Epidermal melanocyte (primary cell): ENCODE measurements at regions not wholly inside any gene's neighbourhood (a gene's known extent, or its start where the extent isn't known, plus 50 kb on each side); places are given as distances from the start of the nearest gene placed in this dataset.

Experiments
- DNase-seq: peaks from one replicate; pipeline ENCODE4 v3.0.0; 2011; ENCODE audit warnings: low spot score; ENCODE audit not compliant: insufficient read length

DNA sequence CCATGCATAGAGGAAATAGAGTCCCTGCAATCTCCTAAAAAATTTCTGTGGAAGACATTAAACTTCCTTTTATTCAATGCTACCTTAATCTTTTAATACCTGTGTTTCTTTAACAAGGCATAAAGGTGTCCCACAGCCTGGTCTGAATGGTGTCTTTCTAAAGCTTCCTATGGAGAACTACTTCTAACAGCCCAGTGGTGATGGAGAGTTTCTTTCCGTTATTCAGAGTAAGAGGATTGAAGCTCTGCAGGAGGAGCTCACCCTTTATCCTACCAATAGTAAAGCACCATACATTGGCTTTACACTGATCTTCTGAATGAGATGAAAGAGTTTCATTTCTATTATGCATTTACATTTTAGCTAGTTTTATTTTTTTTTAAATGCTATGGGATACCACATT lies 1362.4 kb upstream of the ADGRL3 start:
- no peak for DNase-seq

GRCh38 chr4:59838236-59838635 lies 1361.9 kb upstream of the ADGRL3 start:
- no peak for DNase-seq

DNA sequence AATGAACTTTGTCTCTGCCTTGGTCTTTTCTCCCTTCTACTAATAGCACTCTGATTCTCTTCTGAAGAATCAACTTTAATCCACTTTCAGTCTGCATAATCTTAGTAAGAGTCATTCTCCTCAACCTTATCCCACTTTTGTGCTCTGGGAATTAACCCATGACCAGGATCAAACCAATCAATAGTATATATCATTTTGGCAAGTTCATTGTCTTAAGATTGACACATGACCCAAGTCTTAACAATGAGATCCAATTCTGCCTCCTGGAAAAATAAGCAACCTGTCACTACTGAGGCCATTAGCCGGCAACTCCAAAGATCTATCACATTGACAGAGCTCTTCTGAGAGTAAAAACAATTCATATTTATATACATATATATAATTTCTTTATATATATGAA lies 1358.4 kb upstream of the ADGRL3 start:
- DNase-seq, result no peak

DNA sequence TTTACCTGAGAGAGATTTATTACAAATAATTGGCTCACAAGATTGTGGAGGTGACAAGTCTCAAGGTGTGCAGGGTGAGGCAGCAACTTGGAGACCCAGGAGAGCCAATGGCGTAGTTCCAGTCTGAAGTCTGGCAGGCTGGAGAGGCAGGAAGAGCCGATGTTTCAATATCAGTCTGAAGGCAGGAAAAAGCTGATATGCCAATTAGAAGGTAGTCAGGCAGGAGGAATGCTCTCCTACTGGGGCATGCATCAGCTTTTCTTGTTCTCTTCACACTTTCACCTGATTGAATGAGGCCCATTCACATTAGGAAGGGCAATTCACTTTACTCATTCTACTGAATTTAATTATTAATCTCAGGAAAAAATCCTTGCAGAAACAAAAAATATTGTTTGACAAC lies 1351.7 kb upstream of the ADGRL3 start:
- DNase-seq, result no peak

GRCh38 chr4:59855630-59856352 lies 1344.3 kb upstream of the ADGRL3 start:
- no peak for DNase-seq

- DNase-seq, result no peak
These were observed 1331.1 kb upstream of the ADGRL3 start for GRCh38 chr4:59869056-59869455.

DNA sequence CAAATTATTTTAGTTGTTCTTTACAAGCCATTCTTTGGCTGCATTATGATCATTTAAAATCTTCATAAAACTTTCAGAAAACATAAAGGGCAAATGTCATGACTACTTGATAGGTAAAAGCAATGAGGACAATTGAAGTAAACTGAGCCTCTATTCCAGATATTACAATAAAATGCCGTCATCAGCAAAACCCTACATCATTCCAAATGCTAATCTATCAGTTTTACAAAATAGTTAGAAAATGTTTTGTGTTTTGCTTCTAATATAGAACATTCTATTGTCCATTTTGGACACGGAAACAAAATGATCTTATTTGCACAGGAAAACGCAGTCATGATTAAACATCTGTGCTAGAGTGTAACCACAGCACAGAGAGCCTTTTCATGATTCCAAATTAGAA lies 1330.6 kb upstream of the ADGRL3 start:
- DNase-seq, result no peak

- DNase-seq, result no peak
These were observed 1318.5 kb upstream of the ADGRL3 start for GRCh38 chr4:59881632-59882031.

DNA sequence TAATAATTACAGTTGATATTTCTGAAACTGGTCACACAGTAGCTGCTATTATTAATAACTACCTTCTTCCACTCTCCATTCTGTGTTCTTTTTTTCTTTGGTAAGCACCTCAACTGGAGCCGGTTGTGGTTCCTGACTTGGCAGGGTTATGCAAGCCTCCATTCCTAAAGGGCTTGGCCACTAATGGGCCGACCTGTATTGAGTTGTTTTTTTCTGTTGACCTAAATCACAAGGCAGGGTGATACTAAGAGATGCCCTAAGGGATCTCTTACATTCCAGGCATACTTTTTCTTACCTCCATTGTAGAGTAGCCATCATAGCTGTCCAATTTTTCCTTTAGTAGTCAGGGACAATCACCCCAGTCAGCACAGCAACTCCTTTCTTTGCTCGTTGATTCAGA lies 1295.8 kb upstream of the ADGRL3 start:
- DNase-seq, result no peak

DNA sequence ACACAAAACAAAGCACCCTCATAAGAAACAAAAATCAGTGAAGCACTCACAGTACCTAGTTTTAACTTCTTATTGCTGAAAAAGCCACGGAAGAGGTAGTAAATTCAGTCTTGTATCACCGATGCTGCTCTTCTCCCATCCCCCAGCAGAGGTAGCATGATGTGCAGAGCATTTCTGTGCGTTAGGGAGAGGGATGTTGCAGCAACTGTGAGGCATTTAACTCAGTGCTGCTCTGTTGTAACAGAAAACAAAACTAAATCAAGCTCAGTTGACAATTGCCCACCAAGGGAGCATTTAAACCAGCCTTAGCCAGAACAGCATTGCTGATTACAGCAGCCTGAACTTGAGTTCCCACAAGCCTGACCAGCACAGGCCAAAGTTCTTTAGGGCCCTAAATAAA lies 1279.7 kb upstream of the ADGRL3 start:
- no peak for DNase-seq

DNA sequence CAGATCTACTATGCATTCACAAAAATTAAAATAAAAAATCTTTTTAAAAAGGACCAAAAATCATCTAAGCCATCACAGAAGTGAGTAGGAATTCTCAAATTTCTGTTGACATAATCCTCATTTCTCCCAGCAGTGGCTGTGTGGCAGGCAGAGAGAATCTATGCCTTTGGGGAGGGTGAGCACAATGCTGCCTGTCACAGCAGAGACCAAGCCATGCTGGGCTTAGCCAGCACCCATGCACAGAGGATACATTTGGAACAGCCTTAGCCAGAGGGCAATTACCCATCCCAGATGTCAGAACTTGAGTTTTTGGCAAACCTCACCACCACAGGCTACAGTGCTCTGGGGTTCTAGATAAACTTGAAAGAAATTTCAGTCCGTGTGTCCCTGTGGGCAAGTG lies 1274.8 kb upstream of the ADGRL3 start:
- no peak for DNase-seq

GRCh38 chr4:59936566-59936965 lies 1263.6 kb upstream of the ADGRL3 start:
- no peak for DNase-seq

DNA sequence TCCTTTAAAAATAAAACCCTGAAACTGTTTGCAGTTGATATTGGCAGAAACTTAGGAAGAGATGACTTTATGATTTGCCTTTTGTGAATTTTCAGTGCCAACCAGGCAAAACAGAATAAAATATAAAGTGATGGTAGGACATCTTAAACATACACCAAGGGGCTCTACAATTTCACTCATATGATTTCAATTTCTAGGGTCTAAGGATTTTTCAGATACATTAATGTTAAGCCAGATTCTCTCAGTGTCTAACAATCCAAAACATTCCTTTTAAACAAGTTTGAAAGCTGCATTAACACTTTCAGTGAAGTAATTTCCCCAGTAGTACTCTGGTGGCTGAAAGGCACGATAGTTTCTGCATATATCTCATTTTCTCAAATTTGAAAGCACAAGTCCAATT lies 1262.0 kb upstream of the ADGRL3 start:
- no peak for DNase-seq

- DNase-seq, result no peak
These were observed 1254.8 kb upstream of the ADGRL3 start for GRCh38 chr4:59945277-59945676.

GRCh38 chr4:59945716-59946115 lies 1254.4 kb upstream of the ADGRL3 start:
- no peak for DNase-seq

DNA sequence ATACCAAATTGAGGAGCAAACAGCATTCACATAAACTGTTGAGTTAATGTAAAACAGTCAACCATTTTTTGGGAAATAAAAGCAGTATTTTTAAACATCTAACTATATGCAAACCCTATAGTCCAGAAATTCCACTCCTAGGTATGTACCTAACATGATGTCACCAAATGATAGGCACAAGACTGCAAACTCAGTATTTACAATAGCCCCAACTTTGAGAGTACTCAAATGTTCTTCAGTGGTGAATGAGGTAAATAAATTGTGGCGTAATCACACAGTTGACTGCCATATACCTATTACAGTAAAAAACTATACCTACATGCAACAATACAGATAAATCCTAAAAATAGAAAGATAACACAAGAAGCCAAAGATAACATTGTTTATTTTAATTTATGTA lies 1243.8 kb upstream of the ADGRL3 start:
- no peak for DNase-seq

DNA sequence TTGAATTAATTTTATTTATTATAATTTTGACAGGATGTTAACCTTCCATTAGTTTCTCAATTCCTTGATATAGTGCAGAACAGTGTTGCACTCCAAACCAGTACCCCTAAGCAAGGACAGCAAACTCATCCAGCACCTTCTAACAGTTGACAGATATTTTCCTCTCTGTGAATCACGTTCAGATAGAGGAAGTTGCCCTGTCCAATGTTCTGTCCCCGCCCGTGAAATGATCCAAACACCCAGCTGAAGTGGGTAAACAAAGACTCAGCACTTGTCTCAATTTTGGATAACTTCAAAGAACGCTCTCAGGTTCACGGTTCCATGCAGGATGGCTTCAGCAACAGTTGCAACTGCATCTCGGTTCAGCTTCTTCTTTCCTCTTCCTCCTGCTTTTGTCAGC lies 1240.0 kb upstream of the ADGRL3 start:
- no peak for DNase-seq

DNA sequence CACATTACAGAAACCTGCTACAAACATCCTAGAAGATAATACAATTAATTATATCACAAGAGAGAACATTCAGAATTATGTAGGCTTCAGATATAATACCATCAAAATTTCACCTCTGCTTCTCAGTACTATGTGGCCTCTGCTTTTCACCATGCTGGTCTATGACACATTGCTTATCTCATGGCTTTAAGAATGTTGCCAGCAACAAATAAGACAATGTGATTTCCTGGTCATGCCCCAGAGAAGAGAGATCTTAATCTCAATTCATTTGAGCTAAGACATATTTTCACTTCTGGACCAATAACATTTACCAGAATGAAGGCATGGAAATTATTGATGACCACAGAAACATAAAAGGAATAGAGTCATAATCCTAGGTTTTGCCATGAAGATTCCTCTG lies 1233.4 kb upstream of the ADGRL3 start:
- DNase-seq, result no peak

- DNase-seq, result no peak
These were observed 1231.3 kb upstream of the ADGRL3 start for GRCh38 chr4:59968796-59969195.

DNA sequence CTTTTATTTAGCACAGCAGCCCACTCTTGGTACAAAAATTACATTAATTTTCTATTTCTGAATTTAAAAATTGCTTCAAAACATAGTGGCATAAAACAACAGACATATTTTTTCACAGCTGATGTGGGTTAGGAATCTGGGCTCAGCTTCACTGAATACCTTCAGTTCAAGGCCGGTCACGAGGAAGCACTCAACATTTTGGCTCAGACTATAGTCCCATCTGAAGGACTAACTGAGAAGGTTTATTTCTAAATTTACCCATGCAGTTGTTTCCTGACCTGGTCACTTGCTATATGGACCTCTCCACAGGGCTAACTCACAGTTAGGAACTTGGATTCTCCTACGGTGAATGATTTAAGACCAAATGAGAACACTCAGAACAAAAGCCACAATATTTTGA lies 1230.2 kb upstream of the ADGRL3 start:
- no peak for DNase-seq

GRCh38 chr4:59971952-59972351 lies 1228.2 kb upstream of the ADGRL3 start:
- DNase-seq, result no peak

GRCh38 chr4:59973492-59973891 lies 1226.6 kb upstream of the ADGRL3 start:
- DNase-seq, result no peak

DNA sequence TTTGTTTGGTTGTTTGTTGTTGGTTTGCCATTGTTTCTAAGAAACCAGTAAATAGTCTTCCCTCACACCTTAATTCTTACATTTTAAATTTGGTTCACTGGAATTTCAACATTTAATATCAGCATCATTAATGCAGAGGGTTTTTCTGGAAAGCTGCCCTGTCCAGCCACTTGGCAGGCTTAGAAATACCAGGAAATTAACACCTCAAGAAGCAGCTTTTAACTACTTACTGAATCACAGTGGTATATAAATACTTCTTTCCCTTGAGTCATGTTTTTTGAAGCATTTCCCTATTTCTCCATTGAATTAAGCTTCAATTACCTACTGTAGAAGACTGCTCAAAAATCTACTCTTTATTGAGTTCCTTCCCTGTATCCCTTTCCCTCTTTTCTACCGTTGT lies 1221.1 kb upstream of the ADGRL3 start:
- no peak for DNase-seq

GRCh38 chr4:59983852-59984251 lies 1216.3 kb upstream of the ADGRL3 start:
- DNase-seq, result no peak
